Peyer's patch (tissue), 4 donors: ENCODE measurements at regions not wholly inside any gene's neighbourhood (a gene's known extent, or its start where the extent isn't known, plus 50 kb on each side); places are given as distances from the start of the nearest gene placed in this dataset.

Experiments
- POLR2A ChIP-seq, 2 donors: fragments of 450-650 bp; IDR thresholded peaks; one replicate each; pipeline ENCODE4 v1.5.1; 2017; ENCODE audit warnings: antibody characterized with exemption in 2 of 2, mild to moderate bottlenecking in 2 of 2, moderate library complexity in 2 of 2
- TF ChIP-seq, protein P1 (sequence below), 6 experiments: fragments of 450-650 bp in 4 of 6; fragments of 200-600 bp in 2 of 6; sonication (generic) in 1 of 6; IDR thresholded peaks; one replicate each; pipeline ENCODE4 v1.5.1; 2017 to 2019; ENCODE audit warnings: antibody characterized with exemption in 6 of 6, mild to moderate bottlenecking in 3 of 6, moderate library complexity in 1 of 6

GRCh38 chr4:24396988-24397387, 187.4 kb downstream of the DHX15 start:
- TF ChIP-seq POLR2A (IDR thresholded peaks at IDR 0.05): no peak
- TF ChIP-seq, protein P1, sequence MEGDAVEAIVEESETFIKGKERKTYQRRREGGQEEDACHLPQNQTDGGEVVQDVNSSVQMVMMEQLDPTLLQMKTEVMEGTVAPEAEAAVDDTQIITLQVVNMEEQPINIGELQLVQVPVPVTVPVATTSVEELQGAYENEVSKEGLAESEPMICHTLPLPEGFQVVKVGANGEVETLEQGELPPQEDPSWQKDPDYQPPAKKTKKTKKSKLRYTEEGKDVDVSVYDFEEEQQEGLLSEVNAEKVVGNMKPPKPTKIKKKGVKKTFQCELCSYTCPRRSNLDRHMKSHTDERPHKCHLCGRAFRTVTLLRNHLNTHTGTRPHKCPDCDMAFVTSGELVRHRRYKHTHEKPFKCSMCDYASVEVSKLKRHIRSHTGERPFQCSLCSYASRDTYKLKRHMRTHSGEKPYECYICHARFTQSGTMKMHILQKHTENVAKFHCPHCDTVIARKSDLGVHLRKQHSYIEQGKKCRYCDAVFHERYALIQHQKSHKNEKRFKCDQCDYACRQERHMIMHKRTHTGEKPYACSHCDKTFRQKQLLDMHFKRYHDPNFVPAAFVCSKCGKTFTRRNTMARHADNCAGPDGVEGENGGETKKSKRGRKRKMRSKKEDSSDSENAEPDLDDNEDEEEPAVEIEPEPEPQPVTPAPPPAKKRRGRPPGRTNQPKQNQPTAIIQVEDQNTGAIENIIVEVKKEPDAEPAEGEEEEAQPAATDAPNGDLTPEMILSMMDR (IDR thresholded peaks at IDR 0.05): no peak
